HepG2 (cell line): ENCODE measurements at regions not wholly inside any gene's neighbourhood (a gene's known extent, or its start where the extent isn't known, plus 50 kb on each side); places are given as distances from the start of the nearest gene placed in this dataset.

Source experiments
- ATAC-seq: fragments of 200-7000 bp; cut with Tn5 transposase; 3 replicates; pipeline ENCODE4 v1.9.1; 2020; ENCODE audit warnings: mild to moderate bottlenecking, moderate library complexity
- BruUV-seq: library from RNA; stranded (reverse); fragments of 400-500 nt; replicated peaks from 2 replicates; lab custom pipeline; 2021; lab: Mats Ljungman, UMichigan
- CTCF ChIA-PET: fragments of 300-600 bp; formaldehyde crosslinking; extraction: SDS; loops from one replicate; lab custom pipeline; 2021; ENCODE audit warnings: low total read pairs, inconsistent platforms, low intra/inter-chr PET ratio; lab: Yijun Ruan, JAX
- POLR2A ChIA-PET: fragments of 350-600 bp; sonication (Branson Sonifier 250); formaldehyde crosslinking; loops from one replicate; lab custom pipeline; 2020; ENCODE audit warnings: antibody characterized with exemption, inconsistent platforms; lab: Yijun Ruan, JAX
- DNase-seq: peaks from one replicate; pipeline ENCODE4 v3.0.0-alpha.2; 2015; ENCODE audit warnings: low spot score
- FAIRE-seq: peaks from 3 replicates; lab custom pipeline; 2011; peaks lifted over from hg19 to GRCh38; lab: Jason Lieb, UNC
- H2AFZ ChIP-seq: one replicate; pipeline ENCODE4 v1.6.1; 2011; ENCODE audit warnings: low read length, inconsistent platforms
- H3K27ac ChIP-seq: fragments of 300-600 bp; 3 replicates; pipeline ENCODE4 v1.8.0; 2011; ENCODE audit warnings: mixed run types, mild to moderate bottlenecking, mixed read lengths, low read length, inconsistent platforms; ENCODE audit not compliant: insufficient read depth; ENCODE audit errors: extremely low read length
- H3K27me3 ChIP-seq, 2 experiments: fragments of 200-600 bp in 1 of 2; 2 replicates in 1 of 2; 3 replicates in 1 of 2; pipeline versions ENCODE4 v1.6.0 to v1.8.0; 2011; ENCODE audit warnings: low read length in 2 of 2, mild to moderate bottlenecking in 2 of 2, moderate library complexity in 2 of 2, inconsistent platforms in 1 of 2; ENCODE audit not compliant: insufficient read depth in 2 of 2, control insufficient read depth in 1 of 2
- H3K36me3 ChIP-seq, 2 experiments: fragments of 200-600 bp in 1 of 2; replicated peaks in 1 of 2; 2 replicates in 1 of 2; 3 replicates in 1 of 2; pipeline versions ENCODE4 v1.5.1 to v1.8.0; 2011; ENCODE audit warnings: low read length in 2 of 2, inconsistent platforms in 1 of 2; ENCODE audit not compliant: insufficient read depth in 2 of 2, control insufficient read depth in 1 of 2
- H3K4me1 ChIP-seq: 2 replicates; pipeline ENCODE4 v1.5.1; 2012; ENCODE audit warnings: low read length, inconsistent platforms; ENCODE audit not compliant: insufficient read depth
- H3K4me2 ChIP-seq: 2 replicates; pipeline ENCODE4 v1.6.0; 2011; ENCODE audit warnings: low read depth, low read length, inconsistent platforms
- H3K4me3 ChIP-seq, 3 experiments: fragments of 200-600 bp in 1 of 3; sonication (generic), shearing (Covaris generic) in 1 of 3; replicated peaks in 1 of 3; 2 replicates each; pipeline ENCODE4 v1.5.1; 2011 to 2016; ENCODE audit warnings: low read length in 3 of 3, inconsistent platforms in 2 of 3, low read depth in 2 of 3, mild to moderate bottlenecking in 2 of 3, control low read depth in 1 of 3, mixed read lengths in 1 of 3; ENCODE audit not compliant: insufficient read depth in 1 of 3
- H3K79me2 ChIP-seq: one replicate; pipeline ENCODE4 v1.6.1; 2011; ENCODE audit warnings: low read length, inconsistent platforms; ENCODE audit not compliant: insufficient read depth
- H3K9ac ChIP-seq: 2 replicates; pipeline ENCODE4 v1.6.0; 2011; ENCODE audit warnings: mild to moderate bottlenecking, low read depth, low read length, inconsistent platforms; ENCODE audit not compliant: insufficient read depth
- H3K9me3 ChIP-seq: 2 replicates; pipeline ENCODE4 v1.5.1; 2012; ENCODE audit warnings: mild to moderate bottlenecking, low read length
- H4K20me1 ChIP-seq: 2 replicates; pipeline ENCODE4 v1.6.0; 2011; ENCODE audit warnings: inconsistent platforms, mild to moderate bottlenecking, low read length, moderate library complexity; ENCODE audit not compliant: insufficient read depth
- ATF1 ChIP-seq: IDR thresholded peaks from 2 replicates; pipeline ENCODE4 v1.6.1; 2016; ENCODE audit warnings: mild to moderate bottlenecking, control low read depth
- GZF1 ChIP-seq: sonication (generic); formaldehyde crosslinking; IDR thresholded peaks from 2 replicates; pipeline ENCODE4 v1.5.1; 2020; ENCODE audit warnings: mild to moderate bottlenecking, missing genetic modification reagents
- KDM1A ChIP-seq: IDR thresholded peaks from 2 replicates; pipeline ENCODE4 v1.6.1; 2016; ENCODE audit warnings: missing compliant biosample characterization
- MEIS1 ChIP-seq: sonication (generic); formaldehyde crosslinking; IDR thresholded peaks from 2 replicates; pipeline ENCODE4 v1.9.0; 2021; ENCODE audit warnings: mild to moderate bottlenecking, missing genetic modification reagents, moderate library complexity, borderline replicate concordance
- MEIS2 ChIP-seq: sonication (generic); formaldehyde crosslinking; IDR thresholded peaks from 2 replicates; pipeline ENCODE4 v1.9.0; 2021; ENCODE audit warnings: mild to moderate bottlenecking, missing genetic modification reagents
- POGZ ChIP-seq: sonication (generic); formaldehyde crosslinking; IDR thresholded peaks from 2 replicates; pipeline ENCODE4 v1.4.0; 2020; ENCODE audit warnings: mild to moderate bottlenecking, missing genetic modification reagents
- SOX6 ChIP-seq, 2 experiments: fragments of 450-650 bp in 1 of 2; sonication (generic) in 1 of 2; formaldehyde crosslinking in 1 of 2; IDR thresholded peaks; 2 replicates each; pipeline versions ENCODE4 v1.4.0 to v1.6.1; 2017 to 2020; ENCODE audit warnings: antibody characterized with exemption in 1 of 2, mild to moderate bottlenecking in 1 of 2, missing genetic modification reagents in 1 of 2
- ZNF18 ChIP-seq: sonication (generic); formaldehyde crosslinking; IDR thresholded peaks from 2 replicates; pipeline ENCODE4 v1.8.0; 2022; ENCODE audit warnings: mild to moderate bottlenecking, missing genetic modification reagents; ENCODE audit not compliant: insufficient replicate concordance
- ZNF326 ChIP-seq: sonication (generic); formaldehyde crosslinking; IDR thresholded peaks from 2 replicates; pipeline ENCODE4 v1.4.0; 2020; ENCODE audit warnings: missing genetic modification reagents, borderline replicate concordance
- ZNF775 ChIP-seq: sonication (generic); formaldehyde crosslinking; IDR thresholded peaks from 2 replicates; pipeline ENCODE4 v1.4.0; 2020; ENCODE audit warnings: missing genetic modification reagents, mild to moderate bottlenecking, moderate library complexity, borderline replicate concordance
- WGBS: methylation state at CpG from one replicate; pipeline ENCODE4 v1.1.6; 2017; ENCODE audit warnings: low lambda C conversion rate; 5-methylcytosine and 5-hydroxymethylcytosine counted together
- in situ Hi-C: cut with HindIII; loops from 2 replicates; pipeline ENCODE4 v1.10.0; 2017; ENCODE audit warnings: low pct_unique_long_range_greater_than_20kb; ENCODE audit not compliant: extremely low pct_ligation_motif_present
- intact Hi-C: fragments of 100-400 bp; cut with micrococcal nuclease; formaldehyde crosslinking; loops from one replicate; pipeline ENCODE4 v1.10.0; 2022; ENCODE audit not compliant: unreplicated experiment
- TF ChIP-seq, protein P1 (sequence below): sonication (generic); formaldehyde crosslinking; IDR thresholded peaks from 2 replicates; pipeline ENCODE4 v1.8.0; 2022; ENCODE audit warnings: mild to moderate bottlenecking, missing genetic modification reagents, moderate library complexity
- TF ChIP-seq, protein P2 (sequence below), 2 experiments: sonication (generic) in 1 of 2; formaldehyde crosslinking in 1 of 2; IDR thresholded peaks; 2 replicates each; pipeline versions ENCODE4 v1.4.0 to v1.6.1; 2016 to 2020; ENCODE audit warnings: borderline replicate concordance in 1 of 2, low read depth in 1 of 2, mild to moderate bottlenecking in 1 of 2, missing genetic modification reagents in 1 of 2

DNA sequence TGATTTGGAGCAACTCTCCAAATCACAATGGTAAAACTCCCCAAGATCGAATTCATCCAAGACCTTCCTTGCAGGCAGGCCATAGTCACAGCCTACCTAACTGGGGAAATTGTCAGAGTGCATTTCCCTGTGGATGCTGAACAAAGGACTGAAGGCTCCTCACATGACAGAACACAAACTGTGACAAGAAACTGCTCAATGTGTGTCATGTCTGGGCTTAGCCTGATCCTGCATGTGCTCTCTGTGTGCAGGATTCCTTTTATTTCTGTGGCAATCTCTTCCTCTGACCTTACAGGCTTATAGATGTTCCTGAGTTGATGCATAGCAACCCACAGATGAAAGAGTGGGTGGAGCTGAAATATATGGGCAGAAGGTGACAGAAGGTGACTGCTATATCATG, 465.8 kb downstream of the ICE1 start:
- H2AFZ ChIP-seq, result no peak overlapping the region
- POLR2A ChIA-PET, result no interaction called here
- WGBS, result 0% methylated on average over 1 of the region's 1 CpG
- TF ChIP-seq GZF1 (CRISPR knock-in tag) (no peak), ATF1 (CRISPR knock-in tag) (no peak), POGZ (CRISPR knock-in tag) (no peak), MEIS2 (CRISPR knock-in tag) (no peak), MEIS1 (CRISPR knock-in tag) (no peak), ZNF18 (CRISPR knock-in tag) (no peak), KDM1A (CRISPR knock-in tag) (no peak), ZNF326 (CRISPR knock-in tag) (no peak), SOX6 (IDR thresholded peaks at IDR 0.05) (no peak), SOX6 (CRISPR knock-in tag; IDR thresholded peaks at IDR 0.05) (no peak), ZNF775 (CRISPR knock-in tag) (no peak)
- TF ChIP-seq, protein P1, sequence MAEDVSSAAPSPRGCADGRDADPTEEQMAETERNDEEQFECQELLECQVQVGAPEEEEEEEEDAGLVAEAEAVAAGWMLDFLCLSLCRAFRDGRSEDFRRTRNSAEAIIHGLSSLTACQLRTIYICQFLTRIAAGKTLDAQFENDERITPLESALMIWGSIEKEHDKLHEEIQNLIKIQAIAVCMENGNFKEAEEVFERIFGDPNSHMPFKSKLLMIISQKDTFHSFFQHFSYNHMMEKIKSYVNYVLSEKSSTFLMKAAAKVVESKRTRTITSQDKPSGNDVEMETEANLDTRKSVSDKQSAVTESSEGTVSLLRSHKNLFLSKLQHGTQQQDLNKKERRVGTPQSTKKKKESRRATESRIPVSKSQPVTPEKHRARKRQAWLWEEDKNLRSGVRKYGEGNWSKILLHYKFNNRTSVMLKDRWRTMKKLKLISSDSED (CRISPR knock-in tag), result no peak
- TF ChIP-seq, protein P2, sequence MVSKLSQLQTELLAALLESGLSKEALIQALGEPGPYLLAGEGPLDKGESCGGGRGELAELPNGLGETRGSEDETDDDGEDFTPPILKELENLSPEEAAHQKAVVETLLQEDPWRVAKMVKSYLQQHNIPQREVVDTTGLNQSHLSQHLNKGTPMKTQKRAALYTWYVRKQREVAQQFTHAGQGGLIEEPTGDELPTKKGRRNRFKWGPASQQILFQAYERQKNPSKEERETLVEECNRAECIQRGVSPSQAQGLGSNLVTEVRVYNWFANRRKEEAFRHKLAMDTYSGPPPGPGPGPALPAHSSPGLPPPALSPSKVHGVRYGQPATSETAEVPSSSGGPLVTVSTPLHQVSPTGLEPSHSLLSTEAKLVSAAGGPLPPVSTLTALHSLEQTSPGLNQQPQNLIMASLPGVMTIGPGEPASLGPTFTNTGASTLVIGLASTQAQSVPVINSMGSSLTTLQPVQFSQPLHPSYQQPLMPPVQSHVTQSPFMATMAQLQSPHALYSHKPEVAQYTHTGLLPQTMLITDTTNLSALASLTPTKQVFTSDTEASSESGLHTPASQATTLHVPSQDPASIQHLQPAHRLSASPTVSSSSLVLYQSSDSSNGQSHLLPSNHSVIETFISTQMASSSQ (IDR thresholded peaks at IDR 0.05; ENCODE audit: low read depth), result no peak
- TF ChIP-seq, protein P2 (CRISPR knock-in tag; IDR thresholded peaks at IDR 0.05; ENCODE audit: borderline replicate concordance), result no peak
- TF ChIP-seq, all 625 proteins: peak for 0
- H3K79me2 ChIP-seq, result no peaks in the 10 kb centered on the region
- H3K36me3 ChIP-seq, result no peaks in the 10 kb centered on the region
- ATAC-seq (no peak), FAIRE-seq (no peak), DNase-seq (no peak)
- no peaks in the 10 kb centered on the region for H3K9me3 ChIP-seq
- peaks cover 0 to 3% of the 10 kb centered on the region in 2 experiments; a peak in 1 of 5 replicates for H3K27me3 ChIP-seq
- no peak overlapping the region for H3K4me2 ChIP-seq
- H3K4me1 ChIP-seq, result no peaks in the 10 kb centered on the region
- no TSS peak for BruUV-seq
- no peak overlapping the region for H3K27ac ChIP-seq
- CTCF ChIA-PET, result no interaction called here
- H3K9ac ChIP-seq, result no peak overlapping the region
- in situ Hi-C loops, result loop anchor here (25.0 kb wide), 1 partner anchor 674 kb away; no protein-coding TSS in a partner anchor
- intact Hi-C loops, result loop anchor here (5.0 to 10.0 kb wide), 2 partner anchors 547 to 689 kb away; no protein-coding TSS in a partner anchor
- no peak overlapping the region for H3K4me3 ChIP-seq
- H4K20me1 ChIP-seq, result no peaks in the 10 kb centered on the region
